ENCODE measurements at regions not wholly inside any gene's neighbourhood (a gene's known extent, or its start where the extent isn't known, plus 50 kb on each side); places are given as distances from the start of the nearest gene placed in this dataset.

GRCh38 chr1:56315293-56315942 is 263.9 kb downstream of the PLPP3 start:
- DNase-seq (ENCODE audit: low read depth, low spot score) = no peak

GRCh38 chr1:56313560-56313959 is 265.8 kb downstream of the PLPP3 start:
- DNase-seq (ENCODE audit: low read depth, low spot score) = no peak

GRCh38 chr1:56311766-56312165 is 267.6 kb downstream of the PLPP3 start:
- DNase-seq (ENCODE audit: low read depth, low spot score) = no peak

GRCh38 chr1:56310945-56311344 is 268.4 kb downstream of the PLPP3 start:
- DNase-seq (ENCODE audit: low read depth, low spot score) = no peak

GRCh38 chr1:56309065-56309464 is 270.3 kb downstream of the PLPP3 start:
- no peak for DNase-seq (ENCODE audit: low read depth, low spot score)

GRCh38 chr1:56304975-56305374 is 274.4 kb downstream of the PLPP3 start:
- DNase-seq (ENCODE audit: low read depth, low spot score) = no peak

GRCh38 chr1:56303805-56304204 is 275.6 kb downstream of the PLPP3 start:
- no peak for DNase-seq (ENCODE audit: low read depth, low spot score)

GRCh38 chr1:56302878-56303277 is 276.5 kb downstream of the PLPP3 start:
- DNase-seq (ENCODE audit: low read depth, low spot score) = no peak

GRCh38 chr1:56301791-56302190 is 277.6 kb downstream of the PLPP3 start:
- no peak for DNase-seq (ENCODE audit: low read depth, low spot score)

GRCh38 chr1:56300836-56301235 is 278.5 kb downstream of the PLPP3 start:
- no peak for DNase-seq (ENCODE audit: low read depth, low spot score)

- DNase-seq (ENCODE audit: low read depth, low spot score) = no peak
Observed at GRCh38 chr1:56298866-56299265, 280.5 kb downstream of the PLPP3 start.

GRCh38 chr1:56297904-56298303 is 281.5 kb downstream of the PLPP3 start:
- DNase-seq (ENCODE audit: low read depth, low spot score) = no peak

- DNase-seq (ENCODE audit: low read depth, low spot score) = no peak
Observed at GRCh38 chr1:56297208-56297607, 282.2 kb downstream of the PLPP3 start.

GRCh38 chr1:56295949-56296929 is 283.1 kb downstream of the PLPP3 start:
- DNase-seq (ENCODE audit: low read depth, low spot score) = no peak

- DNase-seq (ENCODE audit: low read depth, low spot score) = no peak
Observed at GRCh38 chr1:56291374-56291919, 287.9 kb downstream of the PLPP3 start.

- DNase-seq (ENCODE audit: low read depth, low spot score) = no peak
Observed at GRCh38 chr1:56289260-56289659, 290.1 kb downstream of the PLPP3 start.

GRCh38 chr1:56287721-56288120 is 291.6 kb downstream of the PLPP3 start:
- no peak for DNase-seq (ENCODE audit: low read depth, low spot score)

GRCh38 chr1:56286956-56287355 is 292.4 kb downstream of the PLPP3 start:
- DNase-seq (ENCODE audit: low read depth, low spot score) = no peak

GRCh38 chr1:56286506-56286905 is 292.9 kb downstream of the PLPP3 start:
- DNase-seq (ENCODE audit: low read depth, low spot score) = no peak

- no peak for DNase-seq (ENCODE audit: low read depth, low spot score)
Observed at GRCh38 chr1:56285554-56286402, 293.6 kb downstream of the PLPP3 start.

GRCh38 chr1:56284928-56285327 is 294.4 kb downstream of the PLPP3 start:
- no peak for DNase-seq (ENCODE audit: low read depth, low spot score)

GRCh38 chr1:56278061-56278460 is 301.3 kb downstream of the PLPP3 start:
- no peak for DNase-seq (ENCODE audit: low read depth, low spot score)

Measured in activated CD4-positive, CD25-positive, alpha-beta regulatory T cell treated with anti-CD3 and anti-CD28 coated beads, Interleukin-2, amount 50 U/mL, for 16 hours (primary cell).